Neural progenitor cell (in vitro differentiated cells): ENCODE measurements at regions not wholly inside any gene's neighbourhood (a gene's known extent, or its start where the extent isn't known, plus 50 kb on each side); places are given as distances from the start of the nearest gene placed in this dataset.

Experiments used
- DNase-seq: peaks from one replicate; pipeline ENCODE4 v3.0.0-alpha.2; 2016; ENCODE audit warnings: low spot score
- H2AFZ ChIP-seq: fragments of 200-600 bp; sonication (generic); replicated peaks from 2 replicates; pipeline ENCODE4 v1.6.1; 2016; ENCODE audit warnings: antibody characterized with exemption
- H3F3A ChIP-seq: fragments of 200-600 bp; sonication (generic); 2 replicates; pipeline ENCODE4 v1.6.1; 2016; ENCODE audit warnings: antibody characterized with exemption, low read depth
- H3K27ac ChIP-seq: fragments of 200-600 bp; sonication (generic); 2 replicates; pipeline ENCODE4 v1.5.1; 2016; ENCODE audit warnings: mild to moderate bottlenecking
- H3K27me3 ChIP-seq: fragments of 200-600 bp; sonication (generic); 2 replicates; pipeline ENCODE4 v1.6.1; 2016; ENCODE audit warnings: mild to moderate bottlenecking, moderate library complexity
- H3K36me3 ChIP-seq: fragments of 200-600 bp; sonication (generic); 2 replicates; pipeline ENCODE4 v1.5.1; 2016
- H3K4me1 ChIP-seq: fragments of 200-600 bp; sonication (generic); 2 replicates; pipeline ENCODE4 v1.6.1; 2016; ENCODE audit warnings: mixed run types
- H3K4me2 ChIP-seq: fragments of 200-600 bp; sonication (generic); 2 replicates; pipeline ENCODE4 v1.6.1; 2016
- H3K4me3 ChIP-seq: fragments of 200-600 bp; sonication (generic); 2 replicates; pipeline ENCODE4 v1.5.1; 2016
- H3K79me2 ChIP-seq: fragments of 200-600 bp; sonication (generic); 2 replicates; pipeline ENCODE4 v1.6.1; 2016; ENCODE audit warnings: low read depth
- H3K9ac ChIP-seq: fragments of 200-600 bp; sonication (generic); 2 replicates; pipeline ENCODE4 v1.6.1; 2016
- H3K9me3 ChIP-seq: fragments of 200-600 bp; sonication (generic); 2 replicates; pipeline ENCODE4 v1.5.1; 2016; ENCODE audit warnings: low read depth
- H4K20me1 ChIP-seq: fragments of 200-600 bp; sonication (generic); 2 replicates; pipeline ENCODE4 v1.6.1; 2016; ENCODE audit warnings: low read depth
- H3K27ac Mint-ChIP-seq: 3 replicates; pipeline ENCODE4 v1.8.0; 2021; ENCODE audit warnings: mixed read lengths
- H3K27me3 Mint-ChIP-seq: 2 replicates; pipeline ENCODE4 v1.8.0; 2022; ENCODE audit warnings: low read depth, mild to moderate bottlenecking, inconsistent platforms, moderate library complexity, mixed read lengths; ENCODE audit not compliant: insufficient read depth
- H3K36me3 Mint-ChIP-seq: 3 replicates; pipeline ENCODE4 v1.8.0; 2021; ENCODE audit warnings: mixed read lengths
- H3K4me1 Mint-ChIP-seq: 3 replicates; pipeline ENCODE4 v1.8.0; 2021; ENCODE audit warnings: mixed read lengths
- H3K4me3 Mint-ChIP-seq: 3 replicates; pipeline ENCODE4 v1.8.0; 2021; ENCODE audit warnings: mild to moderate bottlenecking, moderate library complexity, mixed read lengths
- H3K9me3 Mint-ChIP-seq: 3 replicates; pipeline ENCODE4 v1.8.0; 2020; ENCODE audit warnings: mixed read lengths
- EZH2 ChIP-seq: fragments of 200-600 bp; sonication (generic); IDR thresholded peaks from 2 replicates; pipeline ENCODE4 v1.6.1; 2017; ENCODE audit warnings: antibody characterized with exemption, mild to moderate bottlenecking, moderate library complexity
- EZH2phosphoT487 ChIP-seq: fragments of 200-600 bp; sonication (generic); IDR thresholded peaks from 2 replicates; pipeline ENCODE4 v1.6.1; 2017; ENCODE audit warnings: antibody characterized with exemption
- TF ChIP-seq, protein P1 (sequence below): fragments of 200-600 bp; sonication (generic); IDR thresholded peaks from 2 replicates; pipeline ENCODE4 v1.5.1; 2017; ENCODE audit warnings: antibody characterized with exemption, mild to moderate bottlenecking

DNA sequence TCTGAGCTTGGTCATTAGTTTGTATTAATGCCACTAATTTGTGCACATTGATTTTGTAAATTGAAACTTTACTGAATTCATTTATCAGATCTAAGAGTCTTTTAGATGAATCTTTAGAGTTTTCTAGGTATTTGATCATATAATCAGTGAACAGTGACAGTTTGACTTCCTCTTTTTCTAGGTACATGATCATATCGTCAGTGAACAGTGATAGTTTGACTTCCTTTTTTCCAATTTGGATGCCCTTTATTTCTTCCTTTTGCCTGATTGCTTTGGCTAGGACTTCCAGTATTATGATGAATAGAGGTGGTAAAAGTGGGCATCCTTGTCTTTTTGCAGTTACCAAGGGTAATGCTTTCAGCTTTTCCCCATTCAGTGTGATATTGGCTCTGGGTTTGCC, 421.4 kb upstream of the CPXCR1 start:
- Mint-ChIP-seq H3K9me3 (no peaks in the 10 kb centered on the region), H3K4me1 (no peaks in the 10 kb centered on the region), H3K36me3 (no peaks in the 10 kb centered on the region), H3K27me3 (no peaks in the 10 kb centered on the region), H3K27ac (no peak overlapping the region), H3K4me3 (no peak overlapping the region)
- Histone ChIP-seq H3K4me3 (no peak overlapping the region), H3K4me2 (no peak overlapping the region), H3K9ac (no peak overlapping the region), H3K36me3 (no peaks in the 10 kb centered on the region), H3K9me3 (no peaks in the 10 kb centered on the region), H3K27ac (no peak overlapping the region), H4K20me1 (no peaks in the 10 kb centered on the region), H3K27me3 (no peaks in the 10 kb centered on the region), H3K79me2 (no peaks in the 10 kb centered on the region), H2AFZ (no peak overlapping the region), H3F3A (no peaks in the 10 kb centered on the region), H3K4me1 (no peaks in the 10 kb centered on the region)
- no peak for TF ChIP-seq EZH2phosphoT487
- no peak for TF ChIP-seq EZH2
- TF ChIP-seq, protein P1, sequence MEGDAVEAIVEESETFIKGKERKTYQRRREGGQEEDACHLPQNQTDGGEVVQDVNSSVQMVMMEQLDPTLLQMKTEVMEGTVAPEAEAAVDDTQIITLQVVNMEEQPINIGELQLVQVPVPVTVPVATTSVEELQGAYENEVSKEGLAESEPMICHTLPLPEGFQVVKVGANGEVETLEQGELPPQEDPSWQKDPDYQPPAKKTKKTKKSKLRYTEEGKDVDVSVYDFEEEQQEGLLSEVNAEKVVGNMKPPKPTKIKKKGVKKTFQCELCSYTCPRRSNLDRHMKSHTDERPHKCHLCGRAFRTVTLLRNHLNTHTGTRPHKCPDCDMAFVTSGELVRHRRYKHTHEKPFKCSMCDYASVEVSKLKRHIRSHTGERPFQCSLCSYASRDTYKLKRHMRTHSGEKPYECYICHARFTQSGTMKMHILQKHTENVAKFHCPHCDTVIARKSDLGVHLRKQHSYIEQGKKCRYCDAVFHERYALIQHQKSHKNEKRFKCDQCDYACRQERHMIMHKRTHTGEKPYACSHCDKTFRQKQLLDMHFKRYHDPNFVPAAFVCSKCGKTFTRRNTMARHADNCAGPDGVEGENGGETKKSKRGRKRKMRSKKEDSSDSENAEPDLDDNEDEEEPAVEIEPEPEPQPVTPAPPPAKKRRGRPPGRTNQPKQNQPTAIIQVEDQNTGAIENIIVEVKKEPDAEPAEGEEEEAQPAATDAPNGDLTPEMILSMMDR: no peak
- DNase-seq: no peak

- Mint-ChIP-seq H3K27me3 (no peaks in the 10 kb centered on the region), H3K9me3 (no peaks in the 10 kb centered on the region), H3K36me3 (no peaks in the 10 kb centered on the region), H3K27ac (no peak overlapping the region), H3K4me3 (no peak overlapping the region), H3K4me1 (no peaks in the 10 kb centered on the region)
- Histone ChIP-seq H3K36me3 (no peaks in the 10 kb centered on the region), H3K27me3 (no peaks in the 10 kb centered on the region), H3K4me3 (no peak overlapping the region), H3K79me2 (no peaks in the 10 kb centered on the region), H3K4me1 (no peaks in the 10 kb centered on the region), H3K27ac (no peak overlapping the region), H3K4me2 (no peak overlapping the region), H3K9ac (no peak overlapping the region), H4K20me1 (no peaks in the 10 kb centered on the region), H3F3A (no peaks in the 10 kb centered on the region), H2AFZ (no peak overlapping the region), H3K9me3 (peaks cover 5% of the 10 kb centered on the region)
- no peak for DNase-seq
- TF ChIP-seq EZH2: no peak
- no peak for TF ChIP-seq EZH2phosphoT487
- TF ChIP-seq, protein P1: no peak
Measured at GRCh38 chrX:88355252-88355651, 391.8 kb upstream of the CPXCR1 start.

DNA sequence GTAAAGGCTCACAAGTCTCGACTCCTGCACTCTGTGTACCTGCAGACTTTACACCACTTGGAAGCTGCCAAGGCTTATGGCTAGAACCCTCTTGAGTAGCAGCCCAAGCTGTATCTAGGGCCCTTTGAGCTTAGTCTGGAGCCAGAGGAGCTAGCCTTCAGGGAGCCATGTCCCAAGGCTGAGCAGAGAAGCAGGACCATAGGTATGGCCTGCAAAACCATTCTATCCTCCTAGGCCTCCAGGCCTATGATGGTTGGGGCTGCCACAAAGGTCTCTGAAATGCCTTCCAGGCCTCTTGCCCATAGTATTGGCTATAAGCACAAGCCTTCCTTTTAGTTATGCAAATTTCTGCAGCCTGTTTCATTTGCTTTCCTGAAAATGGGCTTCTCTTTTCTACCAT, 380.7 kb upstream of the CPXCR1 start:
- Histone ChIP-seq H3F3A (no peaks in the 10 kb centered on the region), H2AFZ (no peak overlapping the region), H3K27me3 (no peaks in the 10 kb centered on the region), H3K27ac (no peak overlapping the region), H3K9me3 (no peaks in the 10 kb centered on the region), H3K9ac (no peak overlapping the region), H3K4me2 (no peak overlapping the region), H3K4me1 (no peaks in the 10 kb centered on the region), H3K36me3 (no peaks in the 10 kb centered on the region), H3K79me2 (no peaks in the 10 kb centered on the region), H3K4me3 (no peak overlapping the region), H4K20me1 (no peaks in the 10 kb centered on the region)
- Mint-ChIP-seq H3K9me3 (peaks cover 8% of the 10 kb centered on the region), H3K36me3 (no peaks in the 10 kb centered on the region), H3K4me1 (no peaks in the 10 kb centered on the region), H3K27ac (no peak overlapping the region), H3K4me3 (no peak overlapping the region), H3K27me3 (peaks cover 7% of the 10 kb centered on the region)
- TF ChIP-seq EZH2phosphoT487: no peak
- TF ChIP-seq EZH2: no peak
- TF ChIP-seq, protein P1: no peak
- no peak for DNase-seq

GRCh38 chrX:88378406-88378805, 368.6 kb upstream of the CPXCR1 start:
- H3K9me3 ChIP-seq: no peaks in the 10 kb centered on the region
- H3K36me3 ChIP-seq: no peaks in the 10 kb centered on the region
- no peaks in the 10 kb centered on the region for H3K27me3 ChIP-seq
- H3K9me3 Mint-ChIP-seq: no peaks in the 10 kb centered on the region
- no peak overlapping the region for H3K4me2 ChIP-seq
- no peaks in the 10 kb centered on the region for H3K4me1 Mint-ChIP-seq
- H3K4me1 ChIP-seq: no peaks in the 10 kb centered on the region
- no peak overlapping the region for H3K27ac Mint-ChIP-seq
- no peak for DNase-seq
- H4K20me1 ChIP-seq: no peaks in the 10 kb centered on the region
- H3K36me3 Mint-ChIP-seq: no peaks in the 10 kb centered on the region
- H3K27ac ChIP-seq: no peak overlapping the region
- no peak overlapping the region for H3K4me3 Mint-ChIP-seq
- H3K79me2 ChIP-seq: no peaks in the 10 kb centered on the region
- H3F3A ChIP-seq: no peaks in the 10 kb centered on the region
- no peak for TF ChIP-seq EZH2phosphoT487
- TF ChIP-seq, protein P1: no peak
- TF ChIP-seq EZH2: no peak
- H3K4me3 ChIP-seq: no peak overlapping the region
- no peak overlapping the region for H3K9ac ChIP-seq
- no peaks in the 10 kb centered on the region for H3K27me3 Mint-ChIP-seq
- H2AFZ ChIP-seq: no peak overlapping the region
